SJCRH30 (cell line): ENCODE measurements at regions not wholly inside any gene's neighbourhood (a gene's known extent, or its start where the extent isn't known, plus 50 kb on each side); places are given as distances from the start of the nearest gene placed in this dataset.

Source experiments
- DNase-seq, 2 experiments: peaks; one replicate each; pipeline ENCODE4 v3.0.0-alpha.2; 2015 to 2020
- H3K27ac ChIP-seq: fragments of 250-450 bp; sonication (Bioruptor Pico); 2 replicates; pipeline ENCODE4 v1.5.1; 2020; ENCODE audit warnings: mild to moderate bottlenecking, moderate library complexity
- H3K27me3 ChIP-seq: fragments of 250-450 bp; sonication (Bioruptor Pico); 2 replicates; pipeline ENCODE4 v1.5.1; 2020; ENCODE audit warnings: mild to moderate bottlenecking, moderate library complexity
- H3K36me3 ChIP-seq: fragments of 250-450 bp; sonication (Bioruptor Pico); 2 replicates; pipeline ENCODE4 v1.5.1; 2020; ENCODE audit warnings: mild to moderate bottlenecking, moderate library complexity
- H3K4me1 ChIP-seq: fragments of 250-450 bp; sonication (Bioruptor Pico); 2 replicates; pipeline ENCODE4 v1.5.1; 2020; ENCODE audit warnings: mild to moderate bottlenecking, moderate library complexity
- H3K4me3 ChIP-seq: fragments of 250-450 bp; sonication (Bioruptor Pico); 2 replicates; pipeline ENCODE4 v1.5.1; 2020; ENCODE audit warnings: mild to moderate bottlenecking, moderate library complexity
- H3K9me3 ChIP-seq: fragments of 250-450 bp; sonication (Bioruptor Pico); replicated peaks from 2 replicates; pipeline ENCODE4 v1.5.1; 2020; ENCODE audit warnings: mild to moderate bottlenecking, moderate library complexity

- H3K4me3 ChIP-seq, result no peak overlapping the region
- no peak for DNase-seq
- no peaks in the 10 kb centered on the region for H3K4me1 ChIP-seq
- no peaks in the 10 kb centered on the region for H3K36me3 ChIP-seq
- H3K27ac ChIP-seq, result no peak overlapping the region
- no peaks in the 10 kb centered on the region; the same call in 1 of the 2 replicates for H3K9me3 ChIP-seq
- H3K27me3 ChIP-seq, result no peaks in the 10 kb centered on the region
These were observed 139.5 kb downstream of the KIF18A start for GRCh38 chr11:27968461-27968860.

GRCh38 chr11:27965559-27965958, 142.4 kb downstream of the KIF18A start:
- H3K27ac ChIP-seq, result no peak overlapping the region
- no peak for DNase-seq
- no peaks in the 10 kb centered on the region for H3K36me3 ChIP-seq
- no peaks in the 10 kb centered on the region for H3K27me3 ChIP-seq
- H3K4me3 ChIP-seq, result no peak overlapping the region
- H3K9me3 ChIP-seq, result no peaks in the 10 kb centered on the region; the same call in 1 of the 2 replicates
- no peaks in the 10 kb centered on the region for H3K4me1 ChIP-seq

- no peak for DNase-seq
These were observed 144.6 kb downstream of the KIF18A start for GRCh38 chr11:27963370-27963769.

GRCh38 chr11:27949951-27950738, 157.8 kb downstream of the KIF18A start:
- Histone ChIP-seq H3K9me3 (no peaks in the 10 kb centered on the region), H3K4me1 (no peaks in the 10 kb centered on the region), H3K4me3 (no peak overlapping the region), H3K36me3 (no peaks in the 10 kb centered on the region), H3K27me3 (no peaks in the 10 kb centered on the region), H3K27ac (no peak overlapping the region)
- DNase-seq, result no peak

More at GRCh38 chr11:27963370-27963769, 144.6 kb downstream of the KIF18A start:
- Histone ChIP-seq H3K4me3 (no peak overlapping the region), H3K27me3 (no peaks in the 10 kb centered on the region), H3K27ac (no peak overlapping the region), H3K4me1 (no peaks in the 10 kb centered on the region), H3K36me3 (no peaks in the 10 kb centered on the region), H3K9me3 (no peaks in the 10 kb centered on the region; the same call in 1 of the 2 replicates)

GRCh38 chr11:27945348-27945747, 162.6 kb downstream of the KIF18A start:
- no peak overlapping the region for H3K27ac ChIP-seq

GRCh38 chr11:27938011-27938410, 169.9 kb downstream of the KIF18A start:
- Histone ChIP-seq H3K27ac (no peak overlapping the region), H3K4me1 (0 out of 2 replicates have a peak, but pooled peaks cover 3% of the 10 kb centered on the region), H3K4me3 (no peak overlapping the region), H3K36me3 (no peaks in the 10 kb centered on the region), H3K9me3 (no peaks in the 10 kb centered on the region), H3K27me3 (no peaks in the 10 kb centered on the region)
- DNase-seq, result no peak

More at GRCh38 chr11:27945348-27945747, 162.6 kb downstream of the KIF18A start:
- H3K4me1 ChIP-seq, result no peaks in the 10 kb centered on the region
- H3K9me3 ChIP-seq, result no peaks in the 10 kb centered on the region
- no peak overlapping the region for H3K4me3 ChIP-seq
- H3K27me3 ChIP-seq, result no peaks in the 10 kb centered on the region
- DNase-seq, result no peak
- no peaks in the 10 kb centered on the region for H3K36me3 ChIP-seq

GRCh38 chr11:27934830-27935145, 173.2 kb downstream of the KIF18A start:
- peak; percentile 9 to 31 for DNase-seq
- no peak overlapping the region for H3K4me3 ChIP-seq
- H3K27ac ChIP-seq, result peak overlapping the region; percentile 12; the same call in 1 of the 2 replicates

GRCh38 chr11:27933992-27934829, 173.7 kb downstream of the KIF18A start:
- Histone ChIP-seq H3K27ac (peak overlapping the region; percentile 12; the same call in 1 of the 2 replicates), H3K4me1 (0 out of 2 replicates have a peak, but pooled peaks cover 3% of the 10 kb centered on the region), H3K27me3 (no peaks in the 10 kb centered on the region), H3K4me3 (no peak overlapping the region), H3K36me3 (no peaks in the 10 kb centered on the region), H3K9me3 (no peaks in the 10 kb centered on the region)
- no peak for DNase-seq

More at GRCh38 chr11:27934830-27935145, 173.2 kb downstream of the KIF18A start:
- Histone ChIP-seq H3K4me1 (0 out of 2 replicates have a peak, but pooled peaks cover 3% of the 10 kb centered on the region), H3K9me3 (no peaks in the 10 kb centered on the region), H3K36me3 (no peaks in the 10 kb centered on the region), H3K27me3 (no peaks in the 10 kb centered on the region)

- peaks cover 9% of the 10 kb centered on the region; the same call in 1 of the 2 replicates for H3K4me1 ChIP-seq
- H3K36me3 ChIP-seq, result no peaks in the 10 kb centered on the region
- no peaks in the 10 kb centered on the region for H3K27me3 ChIP-seq
- H3K9me3 ChIP-seq, result no peaks in the 10 kb centered on the region
- no peak overlapping the region for H3K4me3 ChIP-seq
- no peak for DNase-seq
- no peak overlapping the region for H3K27ac ChIP-seq
These were observed 176.2 kb downstream of the KIF18A start for GRCh38 chr11:27931770-27932169.

GRCh38 chr11:27930946-27931345, 177.0 kb downstream of the KIF18A start:
- no peak for DNase-seq
- Histone ChIP-seq H3K36me3 (no peaks in the 10 kb centered on the region), H3K27ac (no peak overlapping the region), H3K4me3 (no peak overlapping the region), H3K27me3 (no peaks in the 10 kb centered on the region), H3K9me3 (no peaks in the 10 kb centered on the region), H3K4me1 (peaks cover 9% of the 10 kb centered on the region; the same call in 1 of the 2 replicates)

- H3K27ac ChIP-seq, result no peak overlapping the region
- no peaks in the 10 kb centered on the region for H3K36me3 ChIP-seq
- H3K4me3 ChIP-seq, result no peak overlapping the region
- H3K27me3 ChIP-seq, result no peaks in the 10 kb centered on the region
- peaks cover 6% of the 10 kb centered on the region; the same call in 1 of the 2 replicates for H3K4me1 ChIP-seq
- H3K9me3 ChIP-seq, result no peaks in the 10 kb centered on the region
- no peak for DNase-seq
These were observed 179.1 kb downstream of the KIF18A start for GRCh38 chr11:27928809-27929208.

- DNase-seq, result peak; percentile 47 to 56
- H3K36me3 ChIP-seq, result no peaks in the 10 kb centered on the region
- H3K4me3 ChIP-seq, result no peak overlapping the region
- no peaks in the 10 kb centered on the region for H3K27me3 ChIP-seq
- no peak overlapping the region for H3K27ac ChIP-seq
- no peaks in the 10 kb centered on the region for H3K9me3 ChIP-seq
- peaks cover 6% of the 10 kb centered on the region; the same call in 1 of the 2 replicates for H3K4me1 ChIP-seq
These were observed 180.9 kb downstream of the KIF18A start for GRCh38 chr11:27926981-27927481.

- Histone ChIP-seq H3K9me3 (no peaks in the 10 kb centered on the region), H3K27ac (no peak overlapping the region), H3K27me3 (no peaks in the 10 kb centered on the region), H3K36me3 (no peaks in the 10 kb centered on the region), H3K4me1 (peaks cover 6% of the 10 kb centered on the region; the same call in 1 of the 2 replicates), H3K4me3 (no peak overlapping the region)
- DNase-seq, result no peak
These were observed 181.5 kb downstream of the KIF18A start for GRCh38 chr11:27926486-27926885.

- Histone ChIP-seq H3K27ac (no peak overlapping the region), H3K4me1 (no peaks in the 10 kb centered on the region), H3K4me3 (no peak overlapping the region), H3K27me3 (no peaks in the 10 kb centered on the region; the same call in 1 of the 2 replicates), H3K9me3 (no peaks in the 10 kb centered on the region), H3K36me3 (no peaks in the 10 kb centered on the region)
- DNase-seq, result no peak
These were observed 186.5 kb downstream of the KIF18A start for GRCh38 chr11:27921472-27921871.
